Cardiac septum (tissue), 1 donor: ENCODE measurements at regions not wholly inside any gene's neighbourhood (a gene's known extent, or its start where the extent isn't known, plus 50 kb on each side); places are given as distances from the start of the nearest gene placed in this dataset.
"Not testable (repeated sequence)": the region's sequence is repeated elsewhere in the genome, so short reads cannot be mapped to it uniquely, and the experiment has no call there.

Experiments used
- DNase-seq: peaks from one replicate; pipeline ENCODE4 v3.0.0-alpha.2; 2020; ENCODE audit warnings: low spot score
- intact Hi-C: fragments of 100-400 bp; cut with DNase I; formaldehyde crosslinking; loops from one replicate; pipeline ENCODE4 v1.14.0; 2022
- donor health status: DM: no; HTN: no; CAD: no.

- intact Hi-C loops, result no loop called here
- no peak for DNase-seq
Measured at GRCh38 chr5:62144401-62145022, 161.5 kb upstream of the KIF2A start.

- intact Hi-C loops, result no loop called here
Measured at GRCh38 chr5:62149879-62150278, 156.1 kb upstream of the KIF2A start.

GRCh38 chr5:62152394-62153087, 153.5 kb upstream of the KIF2A start:
- intact Hi-C loops, result no loop called here
- DNase-seq, result no peak

More at GRCh38 chr5:62149879-62150278, 156.1 kb upstream of the KIF2A start:
- no peak for DNase-seq

- intact Hi-C loops, result no loop called here
- no peak for DNase-seq
Measured at GRCh38 chr5:62154758-62155157, 151.2 kb upstream of the KIF2A start.

GRCh38 chr5:62155988-62156387, 150.0 kb upstream of the KIF2A start:
- intact Hi-C loops, result no loop called here
- no peak for DNase-seq

GRCh38 chr5:62167561-62168057, 138.4 kb upstream of the KIF2A start:
- DNase-seq, result no peak
- intact Hi-C loops, result no loop called here

- intact Hi-C loops, result no loop called here
- DNase-seq, result no peak
Measured at GRCh38 chr5:62168506-62169281, 137.3 kb upstream of the KIF2A start.

GRCh38 chr5:62178258-62178657, 127.7 kb upstream of the KIF2A start:
- intact Hi-C loops, result no loop called here
- no peak for DNase-seq

- intact Hi-C loops, result no loop called here
- no peak for DNase-seq
Measured at GRCh38 chr5:62182802-62183201, 123.2 kb upstream of the KIF2A start.

GRCh38 chr5:62183727-62184126, 122.3 kb upstream of the KIF2A start:
- DNase-seq, result no peak
- intact Hi-C loops, result no loop called here

- intact Hi-C loops, result no loop called here
- DNase-seq, result no peak
Measured at GRCh38 chr5:62184444-62184843, 121.6 kb upstream of the KIF2A start.

- intact Hi-C loops, result no loop called here
- DNase-seq, result no peak
Measured at GRCh38 chr5:62190173-62190572, 115.8 kb upstream of the KIF2A start.

GRCh38 chr5:62190931-62191330, 115.1 kb upstream of the KIF2A start:
- no peak for DNase-seq
- intact Hi-C loops, result no loop called here

- intact Hi-C loops, result no loop called here
Measured at GRCh38 chr5:62192958-62193357, 113.0 kb upstream of the KIF2A start.

GRCh38 chr5:62196532-62196931, 109.5 kb upstream of the KIF2A start:
- DNase-seq, intact Hi-C loops: not testable (repeated sequence)

More at GRCh38 chr5:62192958-62193357, 113.0 kb upstream of the KIF2A start:
- DNase-seq, result no peak

GRCh38 chr5:62197697-62198096, 108.3 kb upstream of the KIF2A start:
- intact Hi-C loops, result no loop called here
- no peak for DNase-seq

GRCh38 chr5:62198421-62198820, 107.6 kb upstream of the KIF2A start:
- intact Hi-C loops, result no loop called here

GRCh38 chr5:62199792-62200716, 106.0 kb upstream of the KIF2A start:
- intact Hi-C loops, result no loop called here
- DNase-seq, result no peak

More at GRCh38 chr5:62198421-62198820, 107.6 kb upstream of the KIF2A start:
- no peak for DNase-seq

GRCh38 chr5:62206150-62206829, 99.7 kb upstream of the KIF2A start:
- DNase-seq, result no peak
- intact Hi-C loops, result no loop called here
